ENCODE measurements at regions not wholly inside any gene's neighbourhood (a gene's known extent, or its start where the extent isn't known, plus 50 kb on each side); places are given as distances from the start of the nearest gene placed in this dataset.
"Not testable (repeated sequence)": the region's sequence is repeated elsewhere in the genome, so short reads cannot be mapped to it uniquely, and the experiment has no call there.

DNA sequence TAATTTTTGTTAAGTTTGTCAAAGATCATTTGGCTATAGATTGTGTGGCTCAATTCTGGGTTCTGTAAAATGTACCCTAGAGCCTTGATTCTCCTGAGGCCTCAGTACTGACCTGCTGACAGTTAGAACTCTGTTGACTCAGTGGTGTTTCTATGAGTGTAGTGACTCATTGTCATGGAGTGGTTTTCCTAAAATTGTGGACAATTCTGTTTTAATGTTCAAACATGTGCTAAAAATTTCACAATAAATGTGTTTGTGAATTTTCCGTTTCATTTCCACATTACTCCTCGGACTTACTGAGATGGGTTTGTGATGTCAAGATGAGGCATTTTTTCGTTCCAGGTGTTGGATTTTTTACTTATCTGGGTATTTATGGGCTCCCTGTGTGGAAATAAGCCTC lies 695.9 kb downstream of the TMEM121 start:
- TF ChIP-seq ARNTL (CRISPR knock-in tag; IDR thresholded peaks at IDR 0.05; ENCODE audit: borderline replicate concordance, low read depth) = no peak
- no peak for ATAC-seq

DNA sequence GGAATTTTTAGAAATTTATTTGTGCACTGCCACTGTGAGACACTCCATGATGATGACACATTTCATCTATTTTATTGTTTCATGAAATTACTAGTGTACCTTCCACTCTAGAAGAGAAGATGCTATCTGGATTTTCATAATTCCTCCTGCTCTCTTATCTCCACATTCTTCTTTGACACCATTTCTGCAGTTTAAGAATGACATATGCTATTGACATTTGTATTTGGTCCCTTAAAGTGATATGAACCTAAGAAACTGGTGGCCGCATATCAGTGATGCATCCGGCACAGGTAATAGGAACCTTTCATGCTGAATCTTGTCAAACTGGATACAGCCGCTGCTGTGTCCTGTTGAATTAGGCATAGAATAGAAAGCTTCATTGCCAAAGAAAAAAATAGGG lies 696.3 kb downstream of the TMEM121 start:
- no peak for ATAC-seq
- no peak for TF ChIP-seq ZFP3 (CRISPR knock-in tag; IDR thresholded peaks at IDR 0.05)
- no peak for TF ChIP-seq BACH2 (CRISPR knock-in tag; IDR thresholded peaks at IDR 0.05; ENCODE audit: borderline replicate concordance)
- TF ChIP-seq, protein P1, sequence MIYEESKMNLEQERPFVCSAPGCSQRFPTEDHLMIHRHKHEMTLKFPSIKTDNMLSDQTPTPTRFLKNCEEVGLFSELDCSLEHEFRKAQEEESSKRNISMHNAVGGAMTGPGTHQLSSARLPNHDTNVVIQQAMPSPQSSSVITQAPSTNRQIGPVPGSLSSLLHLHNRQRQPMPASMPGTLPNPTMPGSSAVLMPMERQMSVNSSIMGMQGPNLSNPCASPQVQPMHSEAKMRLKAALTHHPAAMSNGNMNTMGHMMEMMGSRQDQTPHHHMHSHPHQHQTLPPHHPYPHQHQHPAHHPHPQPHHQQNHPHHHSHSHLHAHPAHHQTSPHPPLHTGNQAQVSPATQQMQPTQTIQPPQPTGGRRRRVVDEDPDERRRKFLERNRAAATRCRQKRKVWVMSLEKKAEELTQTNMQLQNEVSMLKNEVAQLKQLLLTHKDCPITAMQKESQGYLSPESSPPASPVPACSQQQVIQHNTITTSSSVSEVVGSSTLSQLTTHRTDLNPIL (CRISPR knock-in tag; IDR thresholded peaks at IDR 0.05; ENCODE audit: low read depth) = no peak
- no peak for TF ChIP-seq ZFP30 (CRISPR knock-in tag; IDR thresholded peaks at IDR 0.05)
- no peak for TF ChIP-seq SNAI2 (CRISPR knock-in tag; IDR thresholded peaks at IDR 0.05)
- TF ChIP-seq ZNF8 (CRISPR knock-in tag; IDR thresholded peaks at IDR 0.05) = no peak
- TF ChIP-seq, protein P2, sequence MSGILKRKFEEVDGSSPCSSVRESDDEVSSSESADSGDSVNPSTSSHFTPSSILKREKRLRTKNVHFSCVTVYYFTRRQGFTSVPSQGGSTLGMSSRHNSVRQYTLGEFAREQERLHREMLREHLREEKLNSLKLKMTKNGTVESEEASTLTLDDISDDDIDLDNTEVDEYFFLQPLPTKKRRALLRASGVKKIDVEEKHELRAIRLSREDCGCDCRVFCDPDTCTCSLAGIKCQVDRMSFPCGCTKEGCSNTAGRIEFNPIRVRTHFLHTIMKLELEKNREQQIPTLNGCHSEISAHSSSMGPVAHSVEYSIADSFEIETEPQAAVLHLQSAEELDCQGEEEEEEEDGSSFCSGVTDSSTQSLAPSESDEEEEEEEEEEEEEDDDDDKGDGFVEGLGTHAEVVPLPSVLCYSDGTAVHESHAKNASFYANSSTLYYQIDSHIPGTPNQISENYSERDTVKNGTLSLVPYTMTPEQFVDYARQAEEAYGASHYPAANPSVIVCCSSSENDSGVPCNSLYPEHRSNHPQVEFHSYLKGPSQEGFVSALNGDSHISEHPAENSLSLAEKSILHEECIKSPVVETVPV (CRISPR knock-in tag; IDR thresholded peaks at IDR 0.05) = no peak
- no peak for TF ChIP-seq PPARA (CRISPR knock-in tag; IDR thresholded peaks at IDR 0.05; ENCODE audit: borderline replicate concordance)
- TF ChIP-seq, protein P3, sequence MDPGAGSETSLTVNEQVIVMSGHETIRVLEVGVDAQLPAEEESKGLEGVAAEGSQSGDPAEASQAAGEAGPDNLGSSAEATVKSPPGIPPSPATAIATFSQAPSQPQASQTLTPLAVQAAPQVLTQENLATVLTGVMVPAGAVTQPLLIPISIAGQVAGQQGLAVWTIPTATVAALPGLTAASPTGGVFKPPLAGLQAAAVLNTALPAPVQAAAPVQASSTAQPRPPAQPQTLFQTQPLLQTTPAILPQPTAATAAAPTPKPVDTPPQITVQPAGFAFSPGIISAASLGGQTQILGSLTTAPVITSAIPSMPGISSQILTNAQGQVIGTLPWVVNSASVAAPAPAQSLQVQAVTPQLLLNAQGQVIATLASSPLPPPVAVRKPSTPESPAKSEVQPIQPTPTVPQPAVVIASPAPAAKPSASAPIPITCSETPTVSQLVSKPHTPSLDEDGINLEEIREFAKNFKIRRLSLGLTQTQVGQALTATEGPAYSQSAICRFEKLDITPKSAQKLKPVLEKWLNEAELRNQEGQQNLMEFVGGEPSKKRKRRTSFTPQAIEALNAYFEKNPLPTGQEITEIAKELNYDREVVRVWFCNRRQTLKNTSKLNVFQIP (CRISPR knock-in tag; IDR thresholded peaks at IDR 0.05; ENCODE audit: borderline replicate concordance, low read depth) = no peak

DNA sequence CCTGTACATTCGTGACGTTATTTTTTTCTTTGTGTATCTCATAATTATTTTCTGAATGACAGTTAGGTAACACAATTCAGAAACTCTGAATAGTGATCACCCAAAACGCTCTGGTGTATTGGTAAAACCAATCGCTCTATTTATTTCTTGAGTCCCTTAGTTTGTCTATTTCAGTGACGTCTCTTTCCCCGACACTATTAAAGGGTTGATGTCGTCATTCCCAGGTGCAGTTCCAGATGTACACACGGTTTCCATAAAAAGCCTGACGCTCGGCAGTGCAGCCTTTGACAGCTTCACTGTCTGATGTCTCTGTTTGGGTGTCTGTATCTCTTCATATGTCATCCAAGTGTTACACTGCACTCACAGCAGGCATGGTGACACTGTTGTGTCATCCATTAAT lies 701.4 kb downstream of the TMEM121 start:
- TF ChIP-seq ZNF70 (CRISPR knock-in tag; IDR thresholded peaks at IDR 0.05) = no peak
- no peak for TF ChIP-seq ESRRG (CRISPR knock-in tag; IDR thresholded peaks at IDR 0.05)
- TF ChIP-seq TOX (CRISPR knock-in tag; IDR thresholded peaks at IDR 0.05; ENCODE audit: borderline replicate concordance) = no peak
- TF ChIP-seq ZFP3 (CRISPR knock-in tag; IDR thresholded peaks at IDR 0.05) = no peak
- no peak for TF ChIP-seq OSR1 (CRISPR knock-in tag; IDR thresholded peaks at IDR 0.05)
- TF ChIP-seq, protein P2 (CRISPR knock-in tag; IDR thresholded peaks at IDR 0.05) = no peak
- TF ChIP-seq BACH2 (CRISPR knock-in tag; IDR thresholded peaks at IDR 0.05; ENCODE audit: borderline replicate concordance) = no peak
- no peak for TF ChIP-seq ZNF8 (CRISPR knock-in tag; IDR thresholded peaks at IDR 0.05)
- no peak for TF ChIP-seq ZC3H10 (CRISPR knock-in tag; IDR thresholded peaks at IDR 0.05)
- no peak for TF ChIP-seq PPARA (CRISPR knock-in tag; IDR thresholded peaks at IDR 0.05; ENCODE audit: borderline replicate concordance)
- TF ChIP-seq GLIS3 (CRISPR knock-in tag; IDR thresholded peaks at IDR 0.05) = no peak
- TF ChIP-seq, protein P4, sequence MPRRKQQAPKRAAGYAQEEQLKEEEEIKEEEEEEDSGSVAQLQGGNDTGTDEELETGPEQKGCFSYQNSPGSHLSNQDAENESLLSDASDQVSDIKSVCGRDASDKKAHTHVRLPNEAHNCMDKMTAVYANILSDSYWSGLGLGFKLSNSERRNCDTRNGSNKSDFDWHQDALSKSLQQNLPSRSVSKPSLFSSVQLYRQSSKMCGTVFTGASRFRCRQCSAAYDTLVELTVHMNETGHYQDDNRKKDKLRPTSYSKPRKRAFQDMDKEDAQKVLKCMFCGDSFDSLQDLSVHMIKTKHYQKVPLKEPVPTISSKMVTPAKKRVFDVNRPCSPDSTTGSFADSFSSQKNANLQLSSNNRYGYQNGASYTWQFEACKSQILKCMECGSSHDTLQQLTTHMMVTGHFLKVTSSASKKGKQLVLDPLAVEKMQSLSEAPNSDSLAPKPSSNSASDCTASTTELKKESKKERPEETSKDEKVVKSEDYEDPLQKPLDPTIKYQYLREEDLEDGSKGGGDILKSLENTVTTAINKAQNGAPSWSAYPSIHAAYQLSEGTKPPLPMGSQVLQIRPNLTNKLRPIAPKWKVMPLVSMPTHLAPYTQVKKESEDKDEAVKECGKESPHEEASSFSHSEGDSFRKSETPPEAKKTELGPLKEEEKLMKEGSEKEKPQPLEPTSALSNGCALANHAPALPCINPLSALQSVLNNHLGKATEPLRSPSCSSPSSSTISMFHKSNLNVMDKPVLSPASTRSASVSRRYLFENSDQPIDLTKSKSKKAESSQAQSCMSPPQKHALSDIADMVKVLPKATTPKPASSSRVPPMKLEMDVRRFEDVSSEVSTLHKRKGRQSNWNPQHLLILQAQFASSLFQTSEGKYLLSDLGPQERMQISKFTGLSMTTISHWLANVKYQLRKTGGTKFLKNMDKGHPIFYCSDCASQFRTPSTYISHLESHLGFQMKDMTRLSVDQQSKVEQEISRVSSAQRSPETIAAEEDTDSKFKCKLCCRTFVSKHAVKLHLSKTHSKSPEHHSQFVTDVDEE (CRISPR knock-in tag; IDR thresholded peaks at IDR 0.05) = no peak
- no peak for ATAC-seq

DNA sequence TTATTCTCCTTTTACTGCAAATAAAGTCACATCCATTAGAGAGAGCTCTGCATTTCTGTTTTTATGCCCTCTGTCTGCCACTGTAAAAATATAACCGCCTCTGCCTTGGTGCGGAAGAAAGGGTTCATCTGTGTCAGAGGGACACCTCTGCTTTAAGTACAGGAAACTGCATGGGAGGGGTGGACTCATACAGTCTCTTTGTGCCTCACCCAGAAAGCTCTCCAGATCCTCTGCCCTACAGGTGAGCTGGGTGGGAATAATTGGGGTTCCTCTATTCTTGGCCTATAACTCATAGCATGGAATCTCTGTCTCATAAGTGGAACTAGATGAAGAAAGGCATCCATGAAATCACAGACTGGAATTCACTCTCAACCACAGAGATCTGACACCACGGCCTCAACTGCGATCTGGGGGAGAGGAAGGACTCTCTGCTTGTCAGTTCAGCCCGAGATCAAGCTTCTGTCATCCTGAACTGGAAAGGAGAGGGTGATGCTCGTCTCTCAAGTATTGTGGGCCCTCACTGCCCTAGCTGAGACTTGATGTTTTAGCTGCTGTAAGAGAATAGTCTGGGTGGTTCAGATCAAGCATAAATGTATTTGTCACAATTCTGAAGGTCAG lies 702.3 kb downstream of the TMEM121 start:
- no peak for TF ChIP-seq ZNF8 (CRISPR knock-in tag; IDR thresholded peaks at IDR 0.05)
- ATAC-seq = no peak

DNA sequence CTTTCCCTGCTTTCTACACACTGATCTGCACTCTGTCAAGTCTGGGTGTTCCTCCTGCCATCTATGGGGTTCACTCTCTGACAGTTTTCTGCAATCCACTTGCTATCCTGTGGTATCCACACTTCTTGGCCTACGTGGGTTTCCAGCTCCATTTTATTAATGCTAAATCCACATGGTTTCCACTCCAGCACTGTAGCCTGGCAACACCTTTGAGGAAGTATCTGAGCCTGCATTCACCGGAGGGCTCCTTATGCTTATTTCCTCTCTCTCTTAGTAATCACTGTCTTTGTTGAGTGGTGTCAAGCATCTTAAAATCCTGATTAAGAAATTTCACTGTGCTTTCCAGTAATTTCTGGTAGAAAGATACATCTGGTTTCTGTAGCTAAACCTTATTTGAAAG lies 703.7 kb downstream of the TMEM121 start:
- ATAC-seq = no peak
- TF ChIP-seq, protein P4 (CRISPR knock-in tag; IDR thresholded peaks at IDR 0.05) = no peak
- no peak for TF ChIP-seq GLIS3 (CRISPR knock-in tag; IDR thresholded peaks at IDR 0.05)
- TF ChIP-seq ZFP3 (CRISPR knock-in tag; IDR thresholded peaks at IDR 0.05) = no peak
- TF ChIP-seq BACH2 (CRISPR knock-in tag; IDR thresholded peaks at IDR 0.05; ENCODE audit: borderline replicate concordance) = no peak
- no peak for TF ChIP-seq ARNTL (CRISPR knock-in tag; IDR thresholded peaks at IDR 0.05; ENCODE audit: borderline replicate concordance, low read depth)
- TF ChIP-seq, protein P3 (CRISPR knock-in tag; IDR thresholded peaks at IDR 0.05; ENCODE audit: borderline replicate concordance, low read depth) = no peak
- no peak for TF ChIP-seq ZNF8 (CRISPR knock-in tag; IDR thresholded peaks at IDR 0.05)
- no peak for TF ChIP-seq ZNF70 (CRISPR knock-in tag; IDR thresholded peaks at IDR 0.05)

DNA sequence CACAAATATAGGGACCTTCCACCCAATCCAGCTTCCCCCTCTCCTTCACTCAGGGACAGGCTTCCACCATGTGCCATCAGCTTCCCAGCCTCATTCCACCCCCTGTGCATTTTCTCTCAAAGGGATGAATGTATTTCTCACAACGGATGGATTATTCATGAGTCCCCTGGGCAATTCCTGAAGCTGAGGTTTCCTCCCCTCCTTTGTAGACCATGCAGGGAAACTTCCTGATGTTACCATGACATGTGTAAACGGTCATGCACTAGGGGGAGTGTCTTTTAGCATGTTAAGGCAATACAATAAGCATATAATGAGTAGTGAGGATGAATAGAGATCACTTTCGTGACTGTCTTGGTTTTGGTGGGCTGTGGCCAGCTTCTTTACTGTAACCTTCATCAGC lies 706.8 kb downstream of the TMEM121 start:
- not testable (repeated sequence) for ATAC-seq
